BJ (cell line): ENCODE measurements at regions not wholly inside any gene's neighbourhood (a gene's known extent, or its start where the extent isn't known, plus 50 kb on each side); places are given as distances from the start of the nearest gene placed in this dataset.

Experiments
- CTCF ChIA-PET: fragments of 350-600 bp; formaldehyde crosslinking; extraction: SDS; loops from one replicate; lab custom pipeline; 2021; ENCODE audit warnings: antibody characterized with exemption, inconsistent platforms; lab: Yijun Ruan, JAX
- POLR2A ChIA-PET: fragments of 300-600 bp; sonication (Branson Sonifier 250); formaldehyde crosslinking; extraction: SDS; loops from one replicate; lab custom pipeline; 2021; ENCODE audit warnings: antibody characterized with exemption; lab: Charles Lee
- DNase-seq: peaks from one replicate; pipeline ENCODE4 v3.0.0-alpha.2; 2011; ENCODE audit warnings: low read depth
- H3K27me3 ChIP-seq: 2 replicates; pipeline ENCODE4 v1.6.0; 2011; ENCODE audit warnings: low read length; ENCODE audit not compliant: control insufficient read depth, insufficient read depth
- H3K36me3 ChIP-seq: 2 replicates; pipeline ENCODE4 v1.5.1; 2011; ENCODE audit warnings: low read length; ENCODE audit not compliant: control insufficient read depth, insufficient read depth
- H3K4me3 ChIP-seq: 2 replicates; pipeline ENCODE4 v1.5.1; 2011; ENCODE audit warnings: low read depth, mild to moderate bottlenecking, control low read depth, low read length
- CTCF ChIP-seq: IDR thresholded peaks from 2 replicates; pipeline ENCODE4 v1.5.1; 2011; ENCODE audit warnings: low read depth, mild to moderate bottlenecking, control low read depth, inconsistent platforms, low read length, moderate library complexity; ENCODE audit not compliant: insufficient read depth

GRCh38 chr6:88232753-88233152, 66.6 kb upstream of the CNR1 start:
- H3K36me3 ChIP-seq: no peaks in the 10 kb centered on the region
- ChIA-PET POLR2A (no interaction called here), CTCF (no interaction called here)
- DNase-seq: no peak
- no peak overlapping the region for H3K4me3 ChIP-seq
- TF ChIP-seq CTCF: no peak
- H3K27me3 ChIP-seq: no peaks in the 10 kb centered on the region

GRCh38 chr6:88223298-88223697, 57.2 kb upstream of the CNR1 start:
- POLR2A ChIA-PET: no interaction called here
- Histone ChIP-seq H3K27me3 (no peaks in the 10 kb centered on the region), H3K36me3 (no peaks in the 10 kb centered on the region), H3K4me3 (no peak overlapping the region)
- DNase-seq: no peak
- no peak for TF ChIP-seq CTCF
- CTCF ChIA-PET: no interaction called here

GRCh38 chr6:88220493-88220892, 54.3 kb upstream of the CNR1 start:
- H3K4me3 ChIP-seq: no peak overlapping the region
- no peaks in the 10 kb centered on the region for H3K36me3 ChIP-seq
- ChIA-PET POLR2A (no interaction called here), CTCF (no interaction called here)
- H3K27me3 ChIP-seq: no peaks in the 10 kb centered on the region
- DNase-seq: no peak
- no peak for TF ChIP-seq CTCF

- Histone ChIP-seq H3K36me3 (no peaks in the 10 kb centered on the region), H3K4me3 (no peak overlapping the region), H3K27me3 (no peaks in the 10 kb centered on the region)
- CTCF ChIA-PET: no interaction called here
- no peak for DNase-seq
- no peak for TF ChIP-seq CTCF
- POLR2A ChIA-PET: no interaction called here
Observed at GRCh38 chr6:88216182-88216581, 50.0 kb upstream of the CNR1 start.
